WI38 (cell line): ENCODE measurements at regions not wholly inside any gene's neighbourhood (a gene's known extent, or its start where the extent isn't known, plus 50 kb on each side); places are given as distances from the start of the nearest gene placed in this dataset.
"Not testable (repeated sequence)": the region's sequence is repeated elsewhere in the genome, so short reads cannot be mapped to it uniquely, and the experiment has no call there.

Experiments used
- H3K4me3 ChIP-seq: 2 replicates; pipeline ENCODE4 v1.5.1; 2011; ENCODE audit warnings: low read depth, mild to moderate bottlenecking, control low read depth, low read length
- TF ChIP-seq, protein P1 (sequence below): IDR thresholded peaks from 2 replicates; pipeline ENCODE4 v1.5.1; 2012; ENCODE audit warnings: low read depth, mild to moderate bottlenecking, control low read depth, low read length

- TF ChIP-seq, protein P1, sequence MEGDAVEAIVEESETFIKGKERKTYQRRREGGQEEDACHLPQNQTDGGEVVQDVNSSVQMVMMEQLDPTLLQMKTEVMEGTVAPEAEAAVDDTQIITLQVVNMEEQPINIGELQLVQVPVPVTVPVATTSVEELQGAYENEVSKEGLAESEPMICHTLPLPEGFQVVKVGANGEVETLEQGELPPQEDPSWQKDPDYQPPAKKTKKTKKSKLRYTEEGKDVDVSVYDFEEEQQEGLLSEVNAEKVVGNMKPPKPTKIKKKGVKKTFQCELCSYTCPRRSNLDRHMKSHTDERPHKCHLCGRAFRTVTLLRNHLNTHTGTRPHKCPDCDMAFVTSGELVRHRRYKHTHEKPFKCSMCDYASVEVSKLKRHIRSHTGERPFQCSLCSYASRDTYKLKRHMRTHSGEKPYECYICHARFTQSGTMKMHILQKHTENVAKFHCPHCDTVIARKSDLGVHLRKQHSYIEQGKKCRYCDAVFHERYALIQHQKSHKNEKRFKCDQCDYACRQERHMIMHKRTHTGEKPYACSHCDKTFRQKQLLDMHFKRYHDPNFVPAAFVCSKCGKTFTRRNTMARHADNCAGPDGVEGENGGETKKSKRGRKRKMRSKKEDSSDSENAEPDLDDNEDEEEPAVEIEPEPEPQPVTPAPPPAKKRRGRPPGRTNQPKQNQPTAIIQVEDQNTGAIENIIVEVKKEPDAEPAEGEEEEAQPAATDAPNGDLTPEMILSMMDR: no peak
- no peak overlapping the region for H3K4me3 ChIP-seq
Observed at GRCh38 chr7:114181280-114181679, 233.3 kb upstream of the FOXP2 start.

DNA sequence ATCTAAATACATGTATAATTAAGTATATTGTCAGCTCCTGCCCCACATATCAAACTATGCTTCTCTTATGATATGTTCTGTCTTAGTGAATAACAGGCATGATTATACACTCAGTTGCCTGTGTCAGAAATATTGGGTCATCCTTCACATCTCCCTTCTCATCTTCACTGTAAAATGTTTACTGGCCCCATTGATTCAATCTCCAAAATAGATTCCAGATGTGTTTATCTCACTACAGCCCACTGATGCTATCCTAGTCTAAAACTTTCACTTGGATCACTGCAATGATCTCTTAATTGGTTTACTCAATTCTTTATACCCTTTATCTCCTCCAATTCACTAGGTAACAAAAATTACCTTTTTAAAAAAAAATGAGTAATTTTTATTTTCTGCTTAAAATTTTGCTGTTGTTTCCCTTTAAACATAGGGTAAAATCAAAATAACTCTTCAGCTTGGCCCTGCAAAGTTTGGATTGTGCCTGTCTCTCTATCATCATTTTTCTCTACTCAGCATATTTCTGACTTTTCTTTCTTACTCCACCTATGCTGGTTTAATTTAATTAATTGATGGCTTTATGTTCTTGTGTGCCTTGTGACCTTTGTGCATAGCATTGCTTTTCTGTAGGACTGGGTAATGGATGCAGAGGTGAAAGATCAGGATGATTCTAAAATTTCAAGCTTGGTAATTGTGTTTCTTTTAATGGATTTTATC, 233.9 kb upstream of the FOXP2 start:
- H3K4me3 ChIP-seq: no peak overlapping the region
- TF ChIP-seq, protein P1: no peak

DNA sequence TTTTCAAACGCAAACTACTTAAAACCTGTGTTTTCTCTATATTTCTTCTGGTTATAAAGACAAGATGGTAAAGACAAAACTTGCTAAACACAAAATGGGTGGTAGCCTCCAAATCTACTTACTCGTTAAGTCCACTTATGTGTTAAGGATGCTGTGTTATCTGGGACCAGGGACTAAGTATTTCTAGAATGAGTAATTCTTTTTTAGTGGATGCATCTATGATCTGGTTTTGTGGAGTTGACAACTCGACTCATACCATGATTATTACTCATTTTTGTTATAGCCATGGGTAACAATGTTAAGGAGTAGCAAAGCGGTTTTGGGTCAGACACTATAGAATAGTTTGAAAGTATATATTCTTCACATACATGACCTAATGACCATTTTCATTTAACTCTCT, 239.5 kb upstream of the FOXP2 start:
- no peak overlapping the region for H3K4me3 ChIP-seq
- TF ChIP-seq, protein P1: no peak

DNA sequence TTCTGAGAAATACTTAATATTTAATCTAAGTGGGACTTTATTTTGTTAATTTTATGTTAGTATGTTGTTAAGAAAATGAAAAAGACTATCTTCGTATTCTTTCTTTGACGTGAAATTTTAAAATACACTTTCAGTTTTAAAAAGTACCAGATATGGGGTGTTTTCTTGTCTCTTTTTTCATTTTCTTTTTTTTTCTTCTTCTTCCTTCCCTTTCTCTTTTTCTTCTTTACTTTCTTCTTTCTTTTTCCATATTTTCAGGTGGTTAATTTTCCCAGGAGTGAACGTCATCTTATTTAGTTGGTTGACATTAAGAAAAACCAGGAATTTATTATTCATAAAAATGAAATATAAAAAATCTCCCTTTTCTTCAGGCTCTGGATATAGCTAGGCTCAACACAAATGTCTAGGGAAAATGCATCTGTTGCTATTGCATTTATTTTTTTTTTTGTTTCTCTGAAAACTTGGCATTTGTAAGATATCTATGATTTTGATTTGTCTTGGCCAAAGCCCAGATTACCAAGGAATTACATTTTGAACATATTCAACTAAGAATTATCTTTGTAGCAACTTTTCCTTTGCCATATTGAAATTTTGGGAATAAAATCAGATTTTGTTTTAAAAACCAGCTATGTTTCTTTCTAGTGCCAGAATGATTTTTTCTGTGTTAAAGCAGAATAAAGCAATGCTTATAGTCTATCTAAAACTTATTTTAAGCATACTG, 241.3 kb upstream of the FOXP2 start:
- H3K4me3 ChIP-seq: no peak overlapping the region
- TF ChIP-seq, protein P1: no peak

DNA sequence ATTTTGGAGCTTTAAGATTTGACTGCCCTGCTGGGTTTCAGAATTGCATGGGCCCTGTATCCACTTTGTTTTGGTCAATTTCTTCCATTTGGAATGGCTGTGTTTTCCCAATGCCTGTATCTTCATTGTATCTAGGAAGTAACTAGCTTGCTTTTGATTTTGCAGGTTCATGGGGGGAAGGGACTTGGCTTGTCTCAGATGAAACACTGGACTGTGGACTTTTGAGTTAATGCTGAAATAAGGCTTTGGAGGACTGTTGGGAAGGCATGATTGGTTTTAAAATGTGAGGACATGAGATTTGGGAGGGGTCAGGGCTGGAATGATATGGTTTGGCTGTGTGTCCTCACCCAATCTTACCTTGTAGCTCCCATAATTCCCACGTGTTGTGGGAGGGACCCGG, 245.2 kb upstream of the FOXP2 start:
- H3K4me3 ChIP-seq: not testable (repeated sequence)

DNA sequence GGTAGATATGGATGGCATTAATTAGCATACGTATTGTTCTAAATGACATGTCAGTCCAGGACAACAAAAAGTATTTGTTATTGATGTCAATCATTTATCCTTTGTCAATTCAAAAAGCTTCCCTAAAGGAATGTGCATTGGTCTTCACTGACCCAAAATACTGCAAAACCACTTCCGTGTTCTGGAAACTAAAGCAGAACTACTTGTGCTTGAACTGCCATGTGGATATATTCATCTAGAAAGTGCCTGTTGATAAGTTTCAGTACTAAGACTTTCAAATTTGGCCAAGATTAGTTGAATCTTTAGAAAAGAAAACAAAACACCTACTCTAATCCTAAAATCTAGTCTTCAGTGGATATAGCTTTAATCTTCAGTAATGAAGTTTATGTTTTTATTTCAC, 242.1 kb upstream of the PPP1R3A start:
- no peak overlapping the region for H3K4me3 ChIP-seq
- TF ChIP-seq, protein P1: no peak

DNA sequence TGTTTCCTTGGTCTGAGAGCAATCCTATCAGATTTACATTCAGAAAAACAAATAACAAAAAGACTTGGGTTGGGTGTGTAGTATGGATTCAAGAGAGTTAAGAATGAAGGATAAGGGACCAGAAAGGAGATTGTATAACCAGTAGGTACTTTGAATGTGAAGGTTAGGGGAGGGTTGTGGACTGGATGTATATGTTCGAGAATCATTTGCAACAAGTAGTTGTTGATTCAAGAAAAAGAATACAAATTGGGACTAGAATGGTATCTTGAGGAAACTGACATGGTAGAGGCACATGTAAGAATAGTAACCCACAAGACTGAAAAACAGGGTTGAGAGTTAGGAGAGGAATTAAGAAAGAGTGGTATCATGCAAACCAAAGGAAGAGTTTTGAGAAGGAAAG, 240.0 kb upstream of the PPP1R3A start:
- TF ChIP-seq, protein P1: no peak
- no peak overlapping the region for H3K4me3 ChIP-seq

GRCh38 chr7:114158275-114158674, 239.5 kb upstream of the PPP1R3A start:
- H3K4me3 ChIP-seq: no peak overlapping the region
- TF ChIP-seq, protein P1: no peak
